ENCODE measurements at regions not wholly inside any gene's neighbourhood (a gene's known extent, or its start where the extent isn't known, plus 50 kb on each side); places are given as distances from the start of the nearest gene placed in this dataset.
"Not testable (repeated sequence)": the region's sequence is repeated elsewhere in the genome, so short reads cannot be mapped to it uniquely, and the experiment has no call there.

DNA sequence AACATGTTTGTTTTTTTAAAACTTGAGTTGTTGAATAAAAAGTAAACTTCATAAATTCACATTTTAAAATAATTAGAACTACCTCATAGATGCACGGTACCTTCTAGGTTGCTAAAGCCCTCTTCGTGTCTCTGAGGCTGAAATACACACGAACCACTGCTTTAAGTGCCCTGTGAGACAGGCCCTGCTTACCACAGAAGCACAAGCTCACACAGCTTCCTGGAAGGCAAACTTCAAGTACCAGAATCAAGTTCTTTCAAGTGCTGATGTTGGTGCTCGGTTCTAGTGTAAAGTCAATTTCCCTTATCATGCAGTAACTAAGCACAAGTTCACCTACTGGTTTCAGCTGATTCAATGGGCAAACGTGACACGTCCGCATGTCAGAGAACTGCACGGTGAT, 103.3 kb downstream of the GOLGA6L6 start:
- TF ChIP-seq, protein P1, sequence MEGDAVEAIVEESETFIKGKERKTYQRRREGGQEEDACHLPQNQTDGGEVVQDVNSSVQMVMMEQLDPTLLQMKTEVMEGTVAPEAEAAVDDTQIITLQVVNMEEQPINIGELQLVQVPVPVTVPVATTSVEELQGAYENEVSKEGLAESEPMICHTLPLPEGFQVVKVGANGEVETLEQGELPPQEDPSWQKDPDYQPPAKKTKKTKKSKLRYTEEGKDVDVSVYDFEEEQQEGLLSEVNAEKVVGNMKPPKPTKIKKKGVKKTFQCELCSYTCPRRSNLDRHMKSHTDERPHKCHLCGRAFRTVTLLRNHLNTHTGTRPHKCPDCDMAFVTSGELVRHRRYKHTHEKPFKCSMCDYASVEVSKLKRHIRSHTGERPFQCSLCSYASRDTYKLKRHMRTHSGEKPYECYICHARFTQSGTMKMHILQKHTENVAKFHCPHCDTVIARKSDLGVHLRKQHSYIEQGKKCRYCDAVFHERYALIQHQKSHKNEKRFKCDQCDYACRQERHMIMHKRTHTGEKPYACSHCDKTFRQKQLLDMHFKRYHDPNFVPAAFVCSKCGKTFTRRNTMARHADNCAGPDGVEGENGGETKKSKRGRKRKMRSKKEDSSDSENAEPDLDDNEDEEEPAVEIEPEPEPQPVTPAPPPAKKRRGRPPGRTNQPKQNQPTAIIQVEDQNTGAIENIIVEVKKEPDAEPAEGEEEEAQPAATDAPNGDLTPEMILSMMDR (conservative IDR thresholded peaks at IDR 0.05; ENCODE audit: low read depth, low read length): not testable (repeated sequence)
- TF ChIP-seq EZH2 (IDR thresholded peaks at IDR 0.05; ENCODE audit: low read length, unreplicated experiment); EZH2phosphoT487 (IDR thresholded peaks at IDR 0.05; ENCODE audit: borderline replicate concordance, low read length): not testable (repeated sequence)
